ENCODE measurements at regions not wholly inside any gene's neighbourhood (a gene's known extent, or its start where the extent isn't known, plus 50 kb on each side); places are given as distances from the start of the nearest gene placed in this dataset.

DNA sequence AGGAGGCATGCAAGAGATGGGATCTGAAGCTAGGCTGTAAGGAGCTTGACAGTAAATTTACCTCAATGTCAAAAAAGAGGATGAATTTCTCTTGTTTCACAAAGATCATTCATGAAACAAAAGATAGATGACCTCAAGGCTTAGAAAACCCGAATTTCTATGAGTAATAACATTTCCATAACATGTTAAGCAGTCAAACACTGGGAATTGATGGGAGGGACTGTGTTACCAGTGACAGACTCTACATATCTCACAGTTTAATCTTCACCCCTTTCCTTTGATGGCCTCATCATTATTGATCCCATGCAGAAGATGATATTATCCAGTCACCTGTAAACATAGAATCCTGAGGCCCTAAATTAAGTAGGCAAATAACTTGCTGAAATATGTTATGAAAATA lies 53.5 kb upstream of the VGLL3 start:
- H3K4me3 ChIP-seq, result no peak overlapping the region
- no peak for DNase-seq
- H3K27ac ChIP-seq, result no peak overlapping the region
- 34 to 48% (median 41%) methylated on average over 1 of the region's 1 CpG for WGBS, 4 donors
- H3K27me3 ChIP-seq, result no peaks in the 10 kb centered on the region
- H3K36me3 ChIP-seq (replicated peaks in 1 of 2), result no peaks in the 10 kb centered on the region
- H3K9me3 ChIP-seq (replicated peaks in 1 of 3), result no peaks in the 10 kb centered on the region
- TF ChIP-seq, protein P1, sequence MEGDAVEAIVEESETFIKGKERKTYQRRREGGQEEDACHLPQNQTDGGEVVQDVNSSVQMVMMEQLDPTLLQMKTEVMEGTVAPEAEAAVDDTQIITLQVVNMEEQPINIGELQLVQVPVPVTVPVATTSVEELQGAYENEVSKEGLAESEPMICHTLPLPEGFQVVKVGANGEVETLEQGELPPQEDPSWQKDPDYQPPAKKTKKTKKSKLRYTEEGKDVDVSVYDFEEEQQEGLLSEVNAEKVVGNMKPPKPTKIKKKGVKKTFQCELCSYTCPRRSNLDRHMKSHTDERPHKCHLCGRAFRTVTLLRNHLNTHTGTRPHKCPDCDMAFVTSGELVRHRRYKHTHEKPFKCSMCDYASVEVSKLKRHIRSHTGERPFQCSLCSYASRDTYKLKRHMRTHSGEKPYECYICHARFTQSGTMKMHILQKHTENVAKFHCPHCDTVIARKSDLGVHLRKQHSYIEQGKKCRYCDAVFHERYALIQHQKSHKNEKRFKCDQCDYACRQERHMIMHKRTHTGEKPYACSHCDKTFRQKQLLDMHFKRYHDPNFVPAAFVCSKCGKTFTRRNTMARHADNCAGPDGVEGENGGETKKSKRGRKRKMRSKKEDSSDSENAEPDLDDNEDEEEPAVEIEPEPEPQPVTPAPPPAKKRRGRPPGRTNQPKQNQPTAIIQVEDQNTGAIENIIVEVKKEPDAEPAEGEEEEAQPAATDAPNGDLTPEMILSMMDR (IDR thresholded peaks at IDR 0.05), result no peak
- TF ChIP-seq POLR2A (IDR thresholded peaks at IDR 0.05), result no peak
- intact Hi-C loops (cut with DNase I), result no loop called here
- no peaks in the 10 kb centered on the region for H3K4me1 ChIP-seq (replicated peaks in 1 of 2)

DNA sequence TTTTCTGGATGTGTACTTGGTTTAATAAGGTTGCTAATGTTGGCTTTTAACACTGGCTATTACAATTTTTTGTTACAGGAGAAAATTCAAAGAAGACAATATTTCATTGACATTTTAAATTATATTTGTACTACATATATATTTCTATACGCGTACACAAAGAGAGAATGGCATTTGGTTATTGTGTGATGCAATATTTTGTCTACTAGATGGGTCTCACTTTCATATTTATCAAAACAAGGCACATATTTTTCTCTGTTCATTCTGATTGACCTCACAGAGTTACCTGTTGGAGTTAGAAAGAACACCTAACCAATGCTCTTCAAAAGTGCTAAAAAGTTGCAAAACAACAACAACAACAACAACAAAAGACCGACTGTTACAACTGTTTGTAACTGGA lies 50.2 kb upstream of the VGLL3 start:
- Histone ChIP-seq H3K27me3 (no peaks in the 10 kb centered on the region), H3K9me3 (replicated peaks in 1 of 3) (no peaks in the 10 kb centered on the region), H3K27ac (no peak overlapping the region), H3K36me3 (replicated peaks in 1 of 2) (no peaks in the 10 kb centered on the region), H3K4me3 (no peak overlapping the region), H3K4me1 (replicated peaks in 1 of 2) (no peaks in the 10 kb centered on the region)
- no peak for DNase-seq
- WGBS, 4 donors, result 50 to 91% (median 85%) methylated on average over 3 of the region's 3 CpGs
- TF ChIP-seq, protein P1 (IDR thresholded peaks at IDR 0.05), result no peak
- TF ChIP-seq POLR2A (IDR thresholded peaks at IDR 0.05), result no peak
- intact Hi-C loops (cut with DNase I), result no loop called here

Measured in adrenal gland (tissue), 9 donors.